Aorta (tissue), 5 donors: ENCODE measurements at regions not wholly inside any gene's neighbourhood (a gene's known extent, or its start where the extent isn't known, plus 50 kb on each side); places are given as distances from the start of the nearest gene placed in this dataset.
"Not testable (repeated sequence)": the region's sequence is repeated elsewhere in the genome, so short reads cannot be mapped to it uniquely, and the experiment has no call there.

Experiments used
- ATAC-seq: fragments of 200-7000 bp; cut with Tn5 transposase; one replicate; pipeline ENCODE4 v1.9.1; 2022; ENCODE audit warnings: moderate library complexity; ENCODE audit not compliant: low FRiP score
- DNase-seq, 2 donors: peaks; one replicate each; pipeline ENCODE4 v3.0.0-alpha.2; 2020
- H3K27ac ChIP-seq, 2 donors: one replicate each; pipeline ENCODE4 v1.5.1; 2013; ENCODE audit warnings: low read length in 2 of 2, mild to moderate bottlenecking in 2 of 2, moderate library complexity in 2 of 2, control low read depth in 1 of 2, inconsistent platforms in 1 of 2, low read depth in 1 of 2
- H3K27me3 ChIP-seq, 2 donors: one replicate each; pipeline ENCODE4 v1.6.1; 2013; ENCODE audit warnings: control low read depth in 1 of 2, low read length in 1 of 2, mild to moderate bottlenecking in 1 of 2, moderate library complexity in 1 of 2; ENCODE audit not compliant: insufficient read depth in 2 of 2, control insufficient read depth in 1 of 2
- H3K36me3 ChIP-seq, 2 donors: one replicate each; pipeline ENCODE4 v1.6.1; 2013; ENCODE audit warnings: control low read depth in 1 of 2, low read length in 1 of 2, mild to moderate bottlenecking in 1 of 2; ENCODE audit not compliant: insufficient read depth in 2 of 2, control insufficient read depth in 1 of 2
- H3K4me1 ChIP-seq, 2 donors: one replicate each; pipeline ENCODE4 v1.6.1; 2013; ENCODE audit warnings: low read length in 2 of 2, control low read depth in 1 of 2, mild to moderate bottlenecking in 1 of 2, moderate library complexity in 1 of 2; ENCODE audit not compliant: insufficient read depth in 2 of 2, control insufficient read depth in 1 of 2
- H3K4me3 ChIP-seq, 2 donors: one replicate each; pipeline ENCODE4 v1.5.1; 2013; ENCODE audit warnings: low read length in 2 of 2, control low read depth in 1 of 2, mild to moderate bottlenecking in 1 of 2
- H3K9me3 ChIP-seq: one replicate; pipeline ENCODE4 v1.6.1; 2013; ENCODE audit warnings: mild to moderate bottlenecking, low read length; ENCODE audit not compliant: control insufficient read depth
- WGBS, 2 donors: extraction: QIAGEN DNeasy Blood & Tissue Kit; methylation state at CpG; one replicate each; pipeline ENCODE4 v1.1.7; 2013; 5-methylcytosine and 5-hydroxymethylcytosine counted together
- intact Hi-C, 2 donors: fragments of 100-400 bp; cut with DNase I; formaldehyde crosslinking; loops; one replicate each; pipeline versions ENCODE4 v1.14.2 to v1.15.0; 2022
- donor health status: healthy with polysubstance abuse.
- donor health status: Bipolar disorder and iron deficiency.
- donor health status: DM: no; HTN: no; CAD: no.
- donor health status: DM: no; HTN: no; CAD: no.
- donor health status: DM: yes; HTN: yes; CAD: no.

GRCh38 chr21:25215698-25216384, 391.4 kb downstream of the MRPL39 start:
- 69 to 71% methylated on average over 2 of the region's 2 CpGs for WGBS, 2 donors
- DNase-seq: no peak
- Histone ChIP-seq H3K27ac (no peak overlapping the region), H3K4me3 (no peak overlapping the region), H3K4me1 (no peaks in the 10 kb centered on the region), H3K9me3 (no peaks in the 10 kb centered on the region), H3K36me3 (no peaks in the 10 kb centered on the region), H3K27me3 (no peaks in the 10 kb centered on the region)
- no peak for ATAC-seq
- intact Hi-C loops: no loop called here

- ATAC-seq: no peak
- H3K27ac ChIP-seq: no peak overlapping the region
- H3K36me3 ChIP-seq: no peaks in the 10 kb centered on the region
- intact Hi-C loops: no loop called here
- H3K27me3 ChIP-seq: no peaks in the 10 kb centered on the region
- no peak for DNase-seq
- 80 to 82% methylated on average over 8 of the region's 8 CpGs for WGBS, 2 donors
- no peaks in the 10 kb centered on the region for H3K9me3 ChIP-seq
- H3K4me3 ChIP-seq: no peak overlapping the region
- no peaks in the 10 kb centered on the region for H3K4me1 ChIP-seq
These were observed 392.6 kb downstream of the MRPL39 start for GRCh38 chr21:25214676-25215075.

- intact Hi-C loops: no loop called here
These were observed 407.3 kb downstream of the MRPL39 start for GRCh38 chr21:25199944-25200343.

GRCh38 chr21:25191141-25191540, 416.1 kb downstream of the MRPL39 start:
- Histone ChIP-seq H3K27me3 (no peaks in the 10 kb centered on the region), H3K9me3 (no peaks in the 10 kb centered on the region), H3K4me1 (no peaks in the 10 kb centered on the region), H3K4me3 (no peak overlapping the region), H3K36me3 (no peaks in the 10 kb centered on the region), H3K27ac (no peak overlapping the region)
- no peak for DNase-seq
- intact Hi-C loops: no loop called here
- ATAC-seq: no peak

More at GRCh38 chr21:25199944-25200343, 407.3 kb downstream of the MRPL39 start:
- H3K4me3 ChIP-seq: no peak overlapping the region
- H3K36me3 ChIP-seq: no peaks in the 10 kb centered on the region
- no peaks in the 10 kb centered on the region for H3K27me3 ChIP-seq
- DNase-seq (no peak), ATAC-seq (no peak)
- no peaks in the 10 kb centered on the region for H3K9me3 ChIP-seq
- 78 to 82% methylated on average over 2 of the region's 2 CpGs for WGBS, 2 donors
- H3K27ac ChIP-seq: no peak overlapping the region
- H3K4me1 ChIP-seq: no peaks in the 10 kb centered on the region

GRCh38 chr21:25189497-25189896, 417.8 kb downstream of the MRPL39 start:
- DNase-seq (no peak), ATAC-seq (no peak)
- Histone ChIP-seq H3K4me1 (no peaks in the 10 kb centered on the region), H3K36me3 (no peaks in the 10 kb centered on the region), H3K4me3 (no peak overlapping the region), H3K27ac (no peak overlapping the region), H3K27me3 (no peaks in the 10 kb centered on the region), H3K9me3 (no peaks in the 10 kb centered on the region)
- intact Hi-C loops: no loop called here
- 29 to 42% methylated on average over 2 of the region's 2 CpGs for WGBS, 2 donors

- no peak overlapping the region for H3K27ac ChIP-seq
- WGBS, 2 donors: 93% methylated on average over 2 of the region's 2 CpGs
- DNase-seq (no peak), ATAC-seq (no peak)
- no peaks in the 10 kb centered on the region for H3K36me3 ChIP-seq
- no peak overlapping the region for H3K4me3 ChIP-seq
- intact Hi-C loops: no loop called here
- H3K9me3 ChIP-seq: no peaks in the 10 kb centered on the region
- H3K4me1 ChIP-seq: no peaks in the 10 kb centered on the region
- no peaks in the 10 kb centered on the region for H3K27me3 ChIP-seq
These were observed 418.6 kb downstream of the MRPL39 start for GRCh38 chr21:25188677-25189079.

GRCh38 chr21:25186273-25186672, 421.0 kb downstream of the MRPL39 start:
- no peak overlapping the region for H3K27ac ChIP-seq
- intact Hi-C loops: no loop called here
- H3K4me1 ChIP-seq: no peaks in the 10 kb centered on the region
- H3K9me3 ChIP-seq: no peaks in the 10 kb centered on the region
- DNase-seq (no peak), ATAC-seq (no peak)
- no peaks in the 10 kb centered on the region for H3K36me3 ChIP-seq
- H3K27me3 ChIP-seq: no peaks in the 10 kb centered on the region
- H3K4me3 ChIP-seq: no peak overlapping the region

GRCh38 chr21:25183577-25183976, 423.7 kb downstream of the MRPL39 start:
- intact Hi-C loops: no loop called here
- Histone ChIP-seq H3K4me3 (no peak overlapping the region), H3K9me3 (no peaks in the 10 kb centered on the region), H3K4me1 (no peaks in the 10 kb centered on the region), H3K27ac (no peak overlapping the region), H3K36me3 (no peaks in the 10 kb centered on the region), H3K27me3 (no peaks in the 10 kb centered on the region)
- no peak for DNase-seq
- ATAC-seq: no peak
- WGBS, 2 donors: 84 to 87% methylated on average over 3 of the region's 3 CpGs

- ATAC-seq, H3K4me3 ChIP-seq, DNase-seq, H3K9me3 ChIP-seq, H3K36me3 ChIP-seq, H3K27me3 ChIP-seq, H3K27ac ChIP-seq, H3K4me1 ChIP-seq, intact Hi-C loops: not testable (repeated sequence)
- WGBS, 2 donors: 89 to 92% methylated on average over 3 of the region's 3 CpGs
These were observed 425.6 kb downstream of the MRPL39 start for GRCh38 chr21:25181690-25182089.
